Loucy (cell line): ENCODE measurements at regions not wholly inside any gene's neighbourhood (a gene's known extent, or its start where the extent isn't known, plus 50 kb on each side); places are given as distances from the start of the nearest gene placed in this dataset.

Experiments
- EZH2phosphoT487 ChIP-seq: fragments of 200-600 bp; IDR thresholded peaks from 2 replicates; pipeline ENCODE4 v1.6.1; 2018; ENCODE audit warnings: antibody characterized with exemption, mild to moderate bottlenecking, moderate library complexity, borderline replicate concordance
- TF ChIP-seq, protein P1 (sequence below): fragments of 200-600 bp; sonication (generic); conservative IDR thresholded peaks from 2 replicates; pipeline ENCODE4 v1.5.1; 2014; ENCODE audit warnings: mild to moderate bottlenecking, antibody characterized with exemption, low read length

DNA sequence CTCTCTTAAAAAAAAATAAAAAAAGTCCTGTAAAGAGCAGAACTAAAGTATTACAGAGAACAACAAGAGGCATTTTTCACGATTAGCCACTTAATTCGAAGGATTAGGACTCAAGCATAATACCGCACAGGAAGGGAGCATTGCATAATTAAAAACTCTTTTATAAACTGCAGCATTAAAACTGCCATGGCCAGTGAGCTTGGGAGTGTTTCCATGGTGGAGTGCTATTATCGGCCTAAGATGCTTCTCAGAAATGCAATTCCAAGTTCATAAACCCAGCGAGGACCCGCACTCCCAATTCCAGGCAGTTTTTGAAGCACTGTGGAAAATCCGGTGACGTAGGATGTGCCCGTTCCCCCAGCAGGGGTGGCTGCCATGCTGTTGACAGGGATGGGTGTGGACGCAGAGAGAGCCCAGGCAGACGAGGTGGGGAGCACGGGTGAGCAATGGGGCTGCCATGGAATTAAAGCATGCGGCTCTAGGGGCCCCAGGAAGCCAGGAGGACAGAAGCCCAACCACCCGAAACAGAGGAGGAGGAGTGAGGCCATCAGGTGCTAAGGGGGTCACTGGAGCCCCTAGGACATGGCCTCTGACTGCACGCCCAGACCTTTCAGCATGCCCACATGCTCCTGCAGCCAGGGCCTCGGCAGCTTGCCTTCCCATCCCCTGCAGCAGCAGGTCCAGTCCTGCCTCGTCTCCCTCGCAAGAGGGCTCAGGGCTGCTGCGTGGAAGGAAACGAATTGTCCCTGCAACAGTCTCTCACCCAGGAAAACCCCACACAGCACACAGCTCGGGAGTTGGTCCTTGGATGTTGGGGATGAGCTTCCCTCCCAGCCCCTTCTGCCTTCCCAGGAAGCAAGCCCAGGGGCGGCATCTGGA is 233.4 kb downstream of the NDUFA10 start:
- TF ChIP-seq, protein P1, sequence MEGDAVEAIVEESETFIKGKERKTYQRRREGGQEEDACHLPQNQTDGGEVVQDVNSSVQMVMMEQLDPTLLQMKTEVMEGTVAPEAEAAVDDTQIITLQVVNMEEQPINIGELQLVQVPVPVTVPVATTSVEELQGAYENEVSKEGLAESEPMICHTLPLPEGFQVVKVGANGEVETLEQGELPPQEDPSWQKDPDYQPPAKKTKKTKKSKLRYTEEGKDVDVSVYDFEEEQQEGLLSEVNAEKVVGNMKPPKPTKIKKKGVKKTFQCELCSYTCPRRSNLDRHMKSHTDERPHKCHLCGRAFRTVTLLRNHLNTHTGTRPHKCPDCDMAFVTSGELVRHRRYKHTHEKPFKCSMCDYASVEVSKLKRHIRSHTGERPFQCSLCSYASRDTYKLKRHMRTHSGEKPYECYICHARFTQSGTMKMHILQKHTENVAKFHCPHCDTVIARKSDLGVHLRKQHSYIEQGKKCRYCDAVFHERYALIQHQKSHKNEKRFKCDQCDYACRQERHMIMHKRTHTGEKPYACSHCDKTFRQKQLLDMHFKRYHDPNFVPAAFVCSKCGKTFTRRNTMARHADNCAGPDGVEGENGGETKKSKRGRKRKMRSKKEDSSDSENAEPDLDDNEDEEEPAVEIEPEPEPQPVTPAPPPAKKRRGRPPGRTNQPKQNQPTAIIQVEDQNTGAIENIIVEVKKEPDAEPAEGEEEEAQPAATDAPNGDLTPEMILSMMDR = no peak
- no peak for TF ChIP-seq EZH2phosphoT487
